ENCODE measurements at regions not wholly inside any gene's neighbourhood (a gene's known extent, or its start where the extent isn't known, plus 50 kb on each side); places are given as distances from the start of the nearest gene placed in this dataset.

DNA sequence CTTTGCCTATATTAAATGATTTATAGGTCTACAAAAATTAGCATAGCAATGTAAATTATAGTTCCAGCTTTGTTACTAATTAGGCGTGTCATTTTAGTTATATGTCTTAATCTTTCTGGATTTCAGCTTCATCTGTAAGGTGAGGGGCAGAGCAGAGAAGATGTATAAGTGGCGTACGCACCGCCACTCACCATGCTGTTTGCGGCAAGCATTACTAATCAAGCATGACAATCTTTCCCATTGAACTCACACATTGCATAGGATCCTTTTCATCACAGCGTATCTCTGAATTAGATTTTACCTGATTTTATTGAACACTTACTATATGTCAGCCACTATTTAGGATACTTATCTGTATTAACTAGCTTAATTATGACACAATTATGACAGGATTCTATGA is 183.6 kb upstream of the DLGAP1 start:
- no peak overlapping the region for H3K9ac ChIP-seq (ENCODE audit: low read length)
- TF ChIP-seq POLR2AphosphoS5 (IDR thresholded peaks at IDR 0.05) (no peak), EP300 (conservative IDR thresholded peaks at IDR 0.05; ENCODE audit: poor library complexity, severe bottlenecking) (no peak), MXI1 (conservative IDR thresholded peaks at IDR 0.05; ENCODE audit: poor library complexity, severe bottlenecking) (no peak)
- TF ChIP-seq, protein P1, sequence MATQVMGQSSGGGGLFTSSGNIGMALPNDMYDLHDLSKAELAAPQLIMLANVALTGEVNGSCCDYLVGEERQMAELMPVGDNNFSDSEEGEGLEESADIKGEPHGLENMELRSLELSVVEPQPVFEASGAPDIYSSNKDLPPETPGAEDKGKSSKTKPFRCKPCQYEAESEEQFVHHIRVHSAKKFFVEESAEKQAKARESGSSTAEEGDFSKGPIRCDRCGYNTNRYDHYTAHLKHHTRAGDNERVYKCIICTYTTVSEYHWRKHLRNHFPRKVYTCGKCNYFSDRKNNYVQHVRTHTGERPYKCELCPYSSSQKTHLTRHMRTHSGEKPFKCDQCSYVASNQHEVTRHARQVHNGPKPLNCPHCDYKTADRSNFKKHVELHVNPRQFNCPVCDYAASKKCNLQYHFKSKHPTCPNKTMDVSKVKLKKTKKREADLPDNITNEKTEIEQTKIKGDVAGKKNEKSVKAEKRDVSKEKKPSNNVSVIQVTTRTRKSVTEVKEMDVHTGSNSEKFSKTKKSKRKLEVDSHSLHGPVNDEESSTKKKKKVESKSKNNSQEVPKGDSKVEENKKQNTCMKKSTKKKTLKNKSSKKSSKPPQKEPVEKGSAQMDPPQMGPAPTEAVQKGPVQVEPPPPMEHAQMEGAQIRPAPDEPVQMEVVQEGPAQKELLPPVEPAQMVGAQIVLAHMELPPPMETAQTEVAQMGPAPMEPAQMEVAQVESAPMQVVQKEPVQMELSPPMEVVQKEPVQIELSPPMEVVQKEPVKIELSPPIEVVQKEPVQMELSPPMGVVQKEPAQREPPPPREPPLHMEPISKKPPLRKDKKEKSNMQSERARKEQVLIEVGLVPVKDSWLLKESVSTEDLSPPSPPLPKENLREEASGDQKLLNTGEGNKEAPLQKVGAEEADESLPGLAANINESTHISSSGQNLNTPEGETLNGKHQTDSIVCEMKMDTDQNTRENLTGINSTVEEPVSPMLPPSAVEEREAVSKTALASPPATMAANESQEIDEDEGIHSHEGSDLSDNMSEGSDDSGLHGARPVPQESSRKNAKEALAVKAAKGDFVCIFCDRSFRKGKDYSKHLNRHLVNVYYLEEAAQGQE (IDR thresholded peaks at IDR 0.05; ENCODE audit: borderline replicate concordance) = no peak
- TF ChIP-seq, protein P2, sequence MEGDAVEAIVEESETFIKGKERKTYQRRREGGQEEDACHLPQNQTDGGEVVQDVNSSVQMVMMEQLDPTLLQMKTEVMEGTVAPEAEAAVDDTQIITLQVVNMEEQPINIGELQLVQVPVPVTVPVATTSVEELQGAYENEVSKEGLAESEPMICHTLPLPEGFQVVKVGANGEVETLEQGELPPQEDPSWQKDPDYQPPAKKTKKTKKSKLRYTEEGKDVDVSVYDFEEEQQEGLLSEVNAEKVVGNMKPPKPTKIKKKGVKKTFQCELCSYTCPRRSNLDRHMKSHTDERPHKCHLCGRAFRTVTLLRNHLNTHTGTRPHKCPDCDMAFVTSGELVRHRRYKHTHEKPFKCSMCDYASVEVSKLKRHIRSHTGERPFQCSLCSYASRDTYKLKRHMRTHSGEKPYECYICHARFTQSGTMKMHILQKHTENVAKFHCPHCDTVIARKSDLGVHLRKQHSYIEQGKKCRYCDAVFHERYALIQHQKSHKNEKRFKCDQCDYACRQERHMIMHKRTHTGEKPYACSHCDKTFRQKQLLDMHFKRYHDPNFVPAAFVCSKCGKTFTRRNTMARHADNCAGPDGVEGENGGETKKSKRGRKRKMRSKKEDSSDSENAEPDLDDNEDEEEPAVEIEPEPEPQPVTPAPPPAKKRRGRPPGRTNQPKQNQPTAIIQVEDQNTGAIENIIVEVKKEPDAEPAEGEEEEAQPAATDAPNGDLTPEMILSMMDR (IDR thresholded peaks at IDR 0.05; ENCODE audit: poor library complexity, severe bottlenecking) = no peak

DNA sequence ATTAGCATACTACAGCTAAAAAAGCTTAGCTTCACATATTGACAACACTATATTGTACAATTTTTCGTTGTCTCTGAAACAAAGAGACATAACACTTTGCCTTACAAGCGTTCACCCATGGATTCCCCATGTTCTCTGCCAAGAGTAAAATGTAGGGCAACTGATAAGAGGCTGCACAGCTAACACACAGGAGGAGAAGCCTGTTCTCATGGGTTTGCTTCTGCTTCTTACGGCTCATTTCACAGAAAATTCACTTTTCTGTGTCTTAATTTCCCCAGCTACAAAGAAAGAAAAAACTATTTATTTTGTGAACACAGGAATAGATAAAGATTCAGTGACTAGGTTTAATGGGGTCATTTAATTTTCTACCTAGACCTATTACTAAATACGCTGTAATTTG is 182.8 kb upstream of the DLGAP1 start:
- Histone ChIP-seq H3K36me3 (ENCODE audit: insufficient read depth, low read length) (no peaks in the 10 kb centered on the region), H3K4me3 (ENCODE audit: low read length) (no peak overlapping the region), H3K4me2 (ENCODE audit: low read length) (no peak overlapping the region), H3K27me3 (ENCODE audit: insufficient read depth, low read depth, low read length) (no peaks in the 10 kb centered on the region), H2AFZ (ENCODE audit: low read depth, low read length) (no peak overlapping the region), H3K79me2 (replicated peaks; ENCODE audit: insufficient read depth, low read length) (no peaks in the 10 kb centered on the region), H3K9me2 (ENCODE audit: insufficient read depth, low read length) (no peaks in the 10 kb centered on the region), H3F3A (ENCODE audit: insufficient read depth, low read length, poor library complexity, severe bottlenecking) (no peaks in the 10 kb centered on the region), H3K9ac (ENCODE audit: low read length) (no peak overlapping the region), H3K9me3 (ENCODE audit: low read length) (no peaks in the 10 kb centered on the region), H4K20me1 (ENCODE audit: insufficient read depth) (no peaks in the 10 kb centered on the region), H3K27ac (ENCODE audit: low read length) (no peak overlapping the region)
- TF ChIP-seq, protein P1 (IDR thresholded peaks at IDR 0.05; ENCODE audit: borderline replicate concordance) = no peak
- TF ChIP-seq MXI1 (conservative IDR thresholded peaks at IDR 0.05; ENCODE audit: poor library complexity, severe bottlenecking) = no peak
- no peak for TF ChIP-seq SMC3 (conservative IDR thresholded peaks at IDR 0.05; ENCODE audit: poor library complexity)
- TF ChIP-seq EP300 (conservative IDR thresholded peaks at IDR 0.05; ENCODE audit: poor library complexity, severe bottlenecking) = no peak
- no peak for TF ChIP-seq TAF1 (IDR thresholded peaks at IDR 0.05; ENCODE audit: low read depth)
- TF ChIP-seq POLR2AphosphoS5 (IDR thresholded peaks at IDR 0.05) = no peak
- TF ChIP-seq EZH2 (IDR thresholded peaks at IDR 0.05; ENCODE audit: borderline replicate concordance, insufficient read depth, low read length, poor library complexity, severe bottlenecking) = no peak
- TF ChIP-seq, protein P2 (IDR thresholded peaks at IDR 0.05; ENCODE audit: poor library complexity, severe bottlenecking) = no peak
- TF ChIP-seq RAD21 (conservative IDR thresholded peaks at IDR 0.05) = no peak

More for the DNA sequence above, 183.6 kb upstream of the DLGAP1 start:
- H3K9me2 ChIP-seq (ENCODE audit: insufficient read depth, low read length) = no peaks in the 10 kb centered on the region
- no peak overlapping the region for H3K4me2 ChIP-seq (ENCODE audit: low read length)
- H3K27ac ChIP-seq (ENCODE audit: low read length) = no peak overlapping the region
- no peak overlapping the region for H2AFZ ChIP-seq (ENCODE audit: low read depth, low read length)
- no peaks in the 10 kb centered on the region for H3K36me3 ChIP-seq (ENCODE audit: insufficient read depth, low read length)
- no peaks in the 10 kb centered on the region for H4K20me1 ChIP-seq (ENCODE audit: insufficient read depth)
- no peaks in the 10 kb centered on the region for H3F3A ChIP-seq (ENCODE audit: insufficient read depth, low read length, poor library complexity, severe bottlenecking)
- H3K27me3 ChIP-seq (ENCODE audit: insufficient read depth, low read depth, low read length) = no peaks in the 10 kb centered on the region
- H3K79me2 ChIP-seq (replicated peaks; ENCODE audit: insufficient read depth, low read length) = no peaks in the 10 kb centered on the region
- H3K9me3 ChIP-seq (ENCODE audit: low read length) = no peaks in the 10 kb centered on the region
- H3K4me3 ChIP-seq (ENCODE audit: low read length) = no peak overlapping the region

Measured in neural cell (in vitro differentiated cells).